ENCODE measurements at regions not wholly inside any gene's neighbourhood (a gene's known extent, or its start where the extent isn't known, plus 50 kb on each side); places are given as distances from the start of the nearest gene placed in this dataset.

GRCh38 chr6:15879371-15880261 is 216.8 kb upstream of the DTNBP1 start:
- no peak for TF ChIP-seq CTCF (IDR thresholded peaks at IDR 0.05)
- Mint-ChIP-seq H3K27me3 (ENCODE audit: low read depth in 2 of 2) (peaks cover 3 to 8% of the 10 kb centered on the region in 2 donors), H3K36me3 (no peaks in the 10 kb centered on the region), H3K9me3 (peaks cover 0 to 2% of the 10 kb centered on the region in 2 donors), H3K27ac (peak overlapping the region; percentile 30 to 70), H3K4me1 (peaks cover 36 to 41% of the 10 kb centered on the region in 2 donors), H3K4me3 (peak overlapping the region; percentile 72)
- Histone ChIP-seq H3K4me3 (ENCODE audit: low read length) (no peak overlapping the region), H3K27me3 (ENCODE audit: control insufficient read depth, insufficient read depth, low read length) (no peaks in the 10 kb centered on the region), H3K36me3 (ENCODE audit: control insufficient read depth, insufficient read depth, low read length) (no peaks in the 10 kb centered on the region), H3K4me1 (ENCODE audit: control insufficient read depth, insufficient read depth, low read length) (peaks cover 14% of the 10 kb centered on the region), H3K9me3 (ENCODE audit: control insufficient read depth, insufficient read depth, low read length) (no peaks in the 10 kb centered on the region), H3K27ac (ENCODE audit: low read length) (no peak overlapping the region)
- intact Hi-C loops (cut with micrococcal nuclease): no loop called here
- ATAC-seq (peak; percentile 74 to 88 (median 85)), DNase-seq (peak; percentile 29 to 67)
- WGBS (ENCODE audit: insufficient coverage): 21% methylated on average over 11 of the region's 12 CpGs

DNA sequence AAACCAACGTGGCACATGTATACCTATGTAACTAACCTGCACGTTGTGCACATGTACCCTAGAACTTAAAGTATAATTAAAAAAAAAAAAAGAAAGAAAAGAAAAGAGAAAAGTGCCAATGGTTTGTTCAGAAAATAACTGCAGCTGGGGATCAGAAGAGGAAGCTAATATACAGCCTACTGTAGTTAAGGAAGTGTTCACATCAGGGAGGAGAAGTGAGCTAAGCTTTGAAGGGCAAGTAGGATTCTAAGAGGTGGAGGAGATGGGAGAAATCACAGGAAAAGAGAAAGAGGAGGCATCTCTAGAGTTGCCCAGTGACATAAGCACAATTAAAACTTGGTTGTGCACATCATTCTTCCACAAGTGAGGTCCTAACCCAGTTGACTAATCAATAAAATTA is 214.4 kb upstream of the DTNBP1 start:
- ATAC-seq (no peak), DNase-seq (no peak)
- H3K27ac ChIP-seq (ENCODE audit: low read length): no peak overlapping the region
- Mint-ChIP-seq H3K4me1 (peaks cover 36 to 54% of the 10 kb centered on the region in 2 donors), H3K27me3 (ENCODE audit: low read depth in 2 of 2) (peaks cover 3 to 8% of the 10 kb centered on the region in 2 donors), H3K36me3 (no peaks in the 10 kb centered on the region), H3K27ac (no peak overlapping the region), H3K4me3 (no peak overlapping the region), H3K9me3 (peaks cover 0 to 2% of the 10 kb centered on the region in 2 donors)
- peaks cover 18% of the 10 kb centered on the region for H3K4me1 ChIP-seq (ENCODE audit: control insufficient read depth, insufficient read depth, low read length)
- 50% methylated on average over 1 of the region's 2 CpGs for WGBS (ENCODE audit: insufficient coverage)
- H3K9me3 ChIP-seq (ENCODE audit: control insufficient read depth, insufficient read depth, low read length): no peaks in the 10 kb centered on the region
- TF ChIP-seq CTCF (IDR thresholded peaks at IDR 0.05): no peak
- H3K27me3 ChIP-seq (ENCODE audit: control insufficient read depth, insufficient read depth, low read length): no peaks in the 10 kb centered on the region
- intact Hi-C loops (cut with micrococcal nuclease): no loop called here
- no peaks in the 10 kb centered on the region for H3K36me3 ChIP-seq (ENCODE audit: control insufficient read depth, insufficient read depth, low read length)
- H3K4me3 ChIP-seq (ENCODE audit: low read length): no peak overlapping the region

GRCh38 chr6:15876406-15876805 is 213.6 kb upstream of the DTNBP1 start:
- Mint-ChIP-seq H3K27me3 (ENCODE audit: low read depth in 2 of 2) (peaks cover 5 to 8% of the 10 kb centered on the region in 2 donors), H3K36me3 (no peaks in the 10 kb centered on the region), H3K27ac (no peak overlapping the region), H3K4me3 (no peak overlapping the region), H3K4me1 (peaks cover 33 to 59% of the 10 kb centered on the region in 2 donors), H3K9me3 (peaks cover 0 to 2% of the 10 kb centered on the region in 2 donors)
- Histone ChIP-seq H3K36me3 (ENCODE audit: control insufficient read depth, insufficient read depth, low read length) (no peaks in the 10 kb centered on the region), H3K27ac (ENCODE audit: low read length) (no peak overlapping the region), H3K9me3 (ENCODE audit: control insufficient read depth, insufficient read depth, low read length) (no peaks in the 10 kb centered on the region), H3K4me1 (ENCODE audit: control insufficient read depth, insufficient read depth, low read length) (peaks cover 16% of the 10 kb centered on the region), H3K27me3 (ENCODE audit: control insufficient read depth, insufficient read depth, low read length) (no peaks in the 10 kb centered on the region), H3K4me3 (ENCODE audit: low read length) (no peak overlapping the region)
- no peak for ATAC-seq
- WGBS (ENCODE audit: insufficient coverage): 73% methylated on average over 3 of the region's 3 CpGs
- no peak for TF ChIP-seq CTCF (IDR thresholded peaks at IDR 0.05)
- no peak for DNase-seq
- intact Hi-C loops (cut with micrococcal nuclease): no loop called here
